H1 (cell line): ENCODE measurements at regions not wholly inside any gene's neighbourhood (a gene's known extent, or its start where the extent isn't known, plus 50 kb on each side); places are given as distances from the start of the nearest gene placed in this dataset.

Experiments
- CTCF ChIA-PET: fragments of 300-600 bp; sonication (Branson Sonifier 250); formaldehyde crosslinking; loops from one replicate; lab custom pipeline; 2021; ENCODE audit not compliant: partially characterized antibody; lab: Charles Lee
- POLR2A ChIA-PET: fragments of 300-600 bp; sonication (Branson Sonifier 250); formaldehyde crosslinking; loops from one replicate; lab custom pipeline; 2021; ENCODE audit warnings: inconsistent platforms; ENCODE audit not compliant: partially characterized antibody; lab: Charles Lee
- DNase-seq, 2 experiments: peaks; one replicate each; pipeline versions ENCODE4 v3.0.0 to v3.0.0-alpha.2; 2010 to 2022; ENCODE audit warnings: low spot score in 2 of 2, low read depth in 1 of 2, mixed read lengths in 1 of 2
- FAIRE-seq: peaks from 2 replicates; lab custom pipeline; 2011; peaks lifted over from hg19 to GRCh38; lab: Jason Lieb, UNC
- H2AFZ ChIP-seq: 2 replicates; pipeline ENCODE4 v1.8.1; 2012; ENCODE audit warnings: low read length, inconsistent platforms
- H2AK5ac ChIP-seq: 2 replicates; pipeline ENCODE4 v1.6.1; 2013; ENCODE audit warnings: low read depth, low read length
- H2BK120ac ChIP-seq: replicated peaks from 2 replicates; pipeline ENCODE3; 2013; ENCODE audit warnings: low read depth, low read length, inconsistent platforms
- H2BK12ac ChIP-seq: 2 replicates; pipeline ENCODE4 v1.6.1; 2013; ENCODE audit warnings: low read depth, low read length
- H2BK15ac ChIP-seq: 2 replicates; pipeline ENCODE4 v1.6.1; 2013; ENCODE audit warnings: low read length
- H2BK20ac ChIP-seq: 2 replicates; pipeline ENCODE4 v1.6.1; 2013; ENCODE audit warnings: low read length
- H2BK5ac ChIP-seq: 2 replicates; pipeline ENCODE4 v1.6.1; 2013; ENCODE audit warnings: low read depth, low read length
- H3K14ac ChIP-seq: 2 replicates; pipeline ENCODE4 v1.6.1; 2013; ENCODE audit warnings: inconsistent platforms; ENCODE audit not compliant: insufficient read length
- H3K18ac ChIP-seq: 2 replicates; pipeline ENCODE4 v1.6.1; 2013; ENCODE audit warnings: low read length; ENCODE audit errors: extremely low read depth
- H3K23ac ChIP-seq: 2 replicates; pipeline ENCODE4 v1.6.1; 2013; ENCODE audit warnings: inconsistent platforms; ENCODE audit not compliant: insufficient read length
- H3K23me2 ChIP-seq: 2 replicates; pipeline ENCODE4 v1.6.1; 2013; ENCODE audit warnings: low read depth, low read length
- H3K27ac ChIP-seq: 2 replicates; pipeline ENCODE4 v1.6.1; 2011; ENCODE audit warnings: low read depth, low read length, inconsistent platforms
- H3K27me3 ChIP-seq, 4 experiments: replicated peaks in 1 of 4; 1 replicate in 1 of 4; 2 replicates in 3 of 4; pipeline versions ENCODE4 v1.6.1 to v1.8.1; 2011 to 2013; ENCODE audit warnings: low read length in 3 of 4, mild to moderate bottlenecking in 3 of 4, inconsistent platforms in 2 of 4, mixed read lengths in 2 of 4, moderate library complexity in 1 of 4; ENCODE audit not compliant: control insufficient read depth in 3 of 4, insufficient read depth in 3 of 4; ENCODE audit errors: extremely low read depth in 1 of 4
- H3K36me3 ChIP-seq, 4 experiments: 2 replicates each; pipeline versions ENCODE4 v1.6.1 to v1.8.1; 2011 to 2013; ENCODE audit warnings: mild to moderate bottlenecking in 4 of 4, low read length in 3 of 4, moderate library complexity in 2 of 4, control low read depth in 1 of 4, inconsistent platforms in 1 of 4; ENCODE audit not compliant: insufficient read depth in 4 of 4, control insufficient read depth in 2 of 4
- H3K4ac ChIP-seq: replicated peaks from 2 replicates; pipeline ENCODE3; 2013; ENCODE audit warnings: low read length, low read depth, mixed read lengths, inconsistent platforms; ENCODE audit not compliant: insufficient read length
- H3K4me1 ChIP-seq, 4 experiments: replicated peaks in 1 of 4; 1 replicate in 1 of 4; 2 replicates in 3 of 4; pipeline versions ENCODE4 v1.6.1 to v1.8.1; 2011 to 2013; ENCODE audit warnings: low read length in 3 of 4, inconsistent platforms in 2 of 4, mixed read lengths in 1 of 4; ENCODE audit not compliant: insufficient read depth in 4 of 4, control insufficient read depth in 3 of 4
- H3K4me2 ChIP-seq, 2 experiments: 2 replicates each; pipeline versions ENCODE4 v1.6.1 to v1.8.1; 2011 to 2013; ENCODE audit warnings: low read depth in 2 of 2, low read length in 2 of 2, control low read depth in 1 of 2, inconsistent platforms in 1 of 2, mild to moderate bottlenecking in 1 of 2; ENCODE audit not compliant: insufficient read depth in 1 of 2
- H3K4me3 ChIP-seq, 4 experiments: fragments of 200-600, 300-600 bp in 1 of 4; sonication (generic), shearing (Covaris generic), sonication (Bioruptor Twin) in 1 of 4; 2 replicates each; pipeline versions ENCODE4 v1.5.1 to v1.8.1; 2011 to 2016; ENCODE audit warnings: low read length in 4 of 4, low read depth in 3 of 4, control low read depth in 2 of 4, inconsistent platforms in 2 of 4, mild to moderate bottlenecking in 2 of 4, mixed read lengths in 1 of 4, moderate library complexity in 1 of 4; ENCODE audit not compliant: insufficient read depth in 2 of 4; ENCODE audit errors: extremely low read depth in 1 of 4
- H3K56ac ChIP-seq: replicated peaks from 2 replicates; pipeline ENCODE3; 2013; ENCODE audit warnings: low read depth, mild to moderate bottlenecking, mixed read lengths, low read length, inconsistent platforms; ENCODE audit not compliant: insufficient read length
- H3K79me1 ChIP-seq: 2 replicates; pipeline ENCODE4 v1.6.1; 2013; ENCODE audit warnings: low read depth, low read length, control low read depth
- H3K79me2 ChIP-seq, 2 experiments: 2 replicates each; pipeline versions ENCODE4 v1.6.1 to v1.8.1; 2012 to 2013; ENCODE audit warnings: low read length in 2 of 2, mild to moderate bottlenecking in 2 of 2, inconsistent platforms in 1 of 2; ENCODE audit not compliant: insufficient read depth in 2 of 2, control insufficient read depth in 1 of 2
- H3K9ac ChIP-seq, 4 experiments: replicated peaks in 1 of 4; 1 replicate in 1 of 4; 2 replicates in 3 of 4; pipeline versions ENCODE4 v1.6.1 to v1.8.1; 2011 to 2013; ENCODE audit warnings: low read depth in 3 of 4, low read length in 3 of 4, control low read depth in 2 of 4, mild to moderate bottlenecking in 2 of 4, moderate library complexity in 2 of 4, inconsistent platforms in 1 of 4; ENCODE audit errors: extremely low read depth in 1 of 4
- H3K9me3 ChIP-seq, 2 experiments: 2 replicates each; pipeline versions ENCODE4 v1.6.1 to v1.8.1; 2012 to 2013; ENCODE audit warnings: mild to moderate bottlenecking in 2 of 2, moderate library complexity in 2 of 2, control low read depth in 1 of 2, inconsistent platforms in 1 of 2, low read depth in 1 of 2, low read length in 1 of 2, mixed read lengths in 1 of 2; ENCODE audit not compliant: insufficient read depth in 2 of 2
- H4K20me1 ChIP-seq, 2 experiments: replicated peaks in 1 of 2; 2 replicates each; pipeline versions ENCODE3 to v1.8.1; 2011 to 2013; ENCODE audit warnings: inconsistent platforms in 2 of 2, low read length in 2 of 2, mild to moderate bottlenecking in 1 of 2; ENCODE audit not compliant: insufficient read depth in 2 of 2, control insufficient read depth in 1 of 2
- H4K5ac ChIP-seq: 2 replicates; pipeline ENCODE4 v1.6.1; 2013; ENCODE audit warnings: low read length, low read depth, mixed read lengths, inconsistent platforms; ENCODE audit not compliant: insufficient read length
- H4K8ac ChIP-seq: 2 replicates; pipeline ENCODE4 v1.8.0; 2013; ENCODE audit warnings: mild to moderate bottlenecking, moderate library complexity, low read length, inconsistent platforms; ENCODE audit not compliant: insufficient read depth; ENCODE audit errors: extremely low read depth
- H4K91ac ChIP-seq: replicated peaks from 2 replicates; pipeline ENCODE3; 2013; ENCODE audit warnings: low read length, mixed read lengths, inconsistent platforms; ENCODE audit not compliant: insufficient read length
- POLR2A ChIP-seq, 2 experiments: IDR thresholded peaks; 1 replicate in 1 of 2; 2 replicates in 1 of 2; pipeline ENCODE4 v1.6.1; 2011; ENCODE audit warnings: low read depth in 2 of 2, low read length in 2 of 2, mild to moderate bottlenecking in 2 of 2; ENCODE audit errors: control extremely low read depth in 1 of 2
- WGBS, 2 experiments: shearing (Covaris generic) in 1 of 2; methylation state at CpG; one replicate each; pipeline versions ENCODE4 v1.1.6 to v1.1.7; 2013 to 2015; ENCODE audit warnings: low lambda C conversion rate in 2 of 2, mixed read lengths in 2 of 2, inconsistent platforms in 1 of 2, low coverage in 1 of 2, missing lambda C conversion rate in 1 of 2; ENCODE audit not compliant: insufficient replicate concordance in 2 of 2, insufficient coverage in 1 of 2, insufficient read length in 1 of 2; ENCODE audit errors: extremely low coverage in 1 of 2, missing lambda C conversion rate in 1 of 2; 5-methylcytosine and 5-hydroxymethylcytosine counted together

GRCh38 chr12:71000748-71001147, 80.2 kb upstream of the PTPRR start:
- WGBS, 2 experiments = 77% methylated on average over 1 of the region's 1 CpG; no CpG with 5 or more reads in 1 of the 2 experiments
- no peak for TF ChIP-seq POLR2A (IDR thresholded peaks at IDR 0.05; ENCODE audit: control extremely low read depth in 1 of 2, low read depth in 2 of 2, low read length in 2 of 2)
- no peak overlapping the region for H4K5ac ChIP-seq
- H3K4me2 ChIP-seq = no peak overlapping the region
- no peak overlapping the region for H3K23ac ChIP-seq
- no peak overlapping the region for H2AFZ ChIP-seq
- H2BK120ac ChIP-seq = no peak overlapping the region
- H3K4me3 ChIP-seq = no peak overlapping the region
- H4K8ac ChIP-seq = no peak overlapping the region
- ChIA-PET CTCF (interaction anchor here (1.5 kb wide), 1 partner anchor 9 kb away, joined by 5 read pairs; no protein-coding TSS in a partner anchor), POLR2A (no interaction called here)
- H3K9me3 ChIP-seq = no peaks in the 10 kb centered on the region
- no peak overlapping the region for H3K56ac ChIP-seq
- H2BK20ac ChIP-seq = no peak overlapping the region
- no peaks in the 10 kb centered on the region for H3K36me3 ChIP-seq
- H3K27me3 ChIP-seq = no peaks in the 10 kb centered on the region
- no peak overlapping the region for H4K91ac ChIP-seq
- no peak overlapping the region for H2BK15ac ChIP-seq
- no peaks in the 10 kb centered on the region for H3K79me2 ChIP-seq
- no peak overlapping the region for H3K27ac ChIP-seq
- no peak overlapping the region for H3K9ac ChIP-seq
- no peaks in the 10 kb centered on the region for H3K4me1 ChIP-seq
- no peaks in the 10 kb centered on the region for H3K23me2 ChIP-seq
- FAIRE-seq = no peak
- H3K14ac ChIP-seq = no peak overlapping the region
- no peak overlapping the region for H2BK5ac ChIP-seq
- no peak overlapping the region for H3K18ac ChIP-seq
- H4K20me1 ChIP-seq = no peaks in the 10 kb centered on the region
- no peak overlapping the region for H3K4ac ChIP-seq
- no peak overlapping the region for H2BK12ac ChIP-seq
- H3K79me1 ChIP-seq = no peaks in the 10 kb centered on the region
- no peak for DNase-seq
- H2AK5ac ChIP-seq = no peak overlapping the region
